NCI-H510A treated with DMSO at 0.1 percent for 48 hours (cell line): ENCODE measurements at regions not wholly inside any gene's neighbourhood (a gene's known extent, or its start where the extent isn't known, plus 50 kb on each side); places are given as distances from the start of the nearest gene placed in this dataset.
"Not testable (repeated sequence)": the region's sequence is repeated elsewhere in the genome, so short reads cannot be mapped to it uniquely, and the experiment has no call there.

Experiments used
- DNase-seq: peaks from one replicate; lab custom pipeline; 2025; lab: John Stamatoyannopoulos, UW

DNA sequence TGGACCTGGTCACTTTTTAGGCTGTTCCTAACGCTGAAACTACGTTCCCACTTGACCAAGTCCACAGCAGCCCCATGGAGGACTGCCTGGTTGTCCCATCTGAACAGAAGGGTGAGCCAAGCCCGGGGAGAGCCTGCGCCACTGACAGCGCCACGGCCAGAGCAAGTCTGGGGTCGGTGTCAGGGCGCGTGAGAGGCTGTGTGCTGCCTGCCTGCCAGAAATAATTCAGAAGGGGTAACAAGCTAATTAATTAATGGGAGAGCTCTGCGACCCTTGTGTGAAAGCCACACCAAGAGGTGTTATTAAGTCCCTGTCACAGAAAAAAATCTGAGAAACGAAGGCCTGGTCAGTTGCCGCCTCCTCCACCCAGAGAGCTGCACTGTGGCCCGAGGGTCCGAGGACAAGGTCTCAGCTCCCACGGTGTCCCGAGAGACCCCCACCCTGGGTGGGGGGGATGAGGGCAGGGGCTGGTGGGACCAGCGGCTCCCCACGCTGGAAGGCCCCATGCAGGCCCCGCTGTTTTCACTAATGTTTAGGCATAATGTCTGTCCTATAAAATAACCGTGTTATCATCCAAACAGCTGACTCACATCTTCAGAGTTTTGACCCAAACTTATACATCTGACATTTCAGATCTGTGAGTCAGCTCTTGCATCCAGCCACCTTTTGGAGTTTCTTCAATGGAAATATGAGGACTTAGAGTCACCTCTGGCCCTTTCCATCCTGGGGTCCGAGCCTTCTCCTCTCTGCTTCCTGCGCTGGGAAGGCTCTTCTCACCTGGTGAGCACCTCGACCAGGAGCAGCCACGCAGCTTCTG, 58.5 kb downstream of the DLL1 start:
- no peak for DNase-seq

DNA sequence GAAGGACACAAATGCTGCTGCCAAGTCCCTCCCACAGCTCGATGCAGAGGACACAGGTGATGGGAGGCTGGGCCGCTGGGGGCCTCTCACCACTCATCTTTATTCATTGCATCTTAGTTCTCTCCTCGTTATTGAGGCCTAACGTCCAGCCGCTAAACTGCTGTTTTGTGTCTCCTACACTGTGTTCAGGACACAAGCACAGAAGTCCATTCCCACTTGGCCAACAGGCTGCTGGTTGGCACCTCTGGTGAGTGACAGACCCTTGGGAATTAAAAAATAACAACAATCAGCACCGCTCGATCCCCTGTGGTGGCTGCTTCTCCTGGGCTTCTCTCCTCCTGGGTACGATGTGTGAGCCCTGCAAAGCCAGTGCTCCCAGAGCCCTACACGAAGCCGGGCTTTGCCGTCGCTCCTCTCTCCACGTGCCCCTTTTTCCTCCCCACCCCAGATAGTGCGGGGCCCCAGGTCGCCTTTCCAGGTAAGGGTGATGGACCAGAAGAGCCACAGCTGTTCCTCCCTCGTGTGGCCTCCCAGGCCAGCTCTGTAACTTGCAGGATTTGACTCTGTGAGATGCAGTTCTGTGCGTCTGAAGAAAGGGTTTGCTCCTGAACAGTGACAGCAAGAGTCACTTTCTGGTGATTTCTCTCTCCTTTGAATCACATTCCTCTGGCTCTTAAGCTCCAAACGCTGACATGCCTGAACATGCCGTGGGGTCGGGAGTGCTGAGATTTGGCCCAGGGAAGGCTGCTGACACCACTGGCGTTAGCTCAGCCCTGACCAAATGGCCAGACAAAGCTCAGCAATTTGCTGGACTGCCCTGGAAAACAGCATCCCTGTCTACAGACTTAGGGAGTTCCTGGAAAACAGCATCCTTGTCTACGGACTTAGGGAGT, 59.3 kb downstream of the DLL1 start:
- peak; percentile 6 for DNase-seq

DNA sequence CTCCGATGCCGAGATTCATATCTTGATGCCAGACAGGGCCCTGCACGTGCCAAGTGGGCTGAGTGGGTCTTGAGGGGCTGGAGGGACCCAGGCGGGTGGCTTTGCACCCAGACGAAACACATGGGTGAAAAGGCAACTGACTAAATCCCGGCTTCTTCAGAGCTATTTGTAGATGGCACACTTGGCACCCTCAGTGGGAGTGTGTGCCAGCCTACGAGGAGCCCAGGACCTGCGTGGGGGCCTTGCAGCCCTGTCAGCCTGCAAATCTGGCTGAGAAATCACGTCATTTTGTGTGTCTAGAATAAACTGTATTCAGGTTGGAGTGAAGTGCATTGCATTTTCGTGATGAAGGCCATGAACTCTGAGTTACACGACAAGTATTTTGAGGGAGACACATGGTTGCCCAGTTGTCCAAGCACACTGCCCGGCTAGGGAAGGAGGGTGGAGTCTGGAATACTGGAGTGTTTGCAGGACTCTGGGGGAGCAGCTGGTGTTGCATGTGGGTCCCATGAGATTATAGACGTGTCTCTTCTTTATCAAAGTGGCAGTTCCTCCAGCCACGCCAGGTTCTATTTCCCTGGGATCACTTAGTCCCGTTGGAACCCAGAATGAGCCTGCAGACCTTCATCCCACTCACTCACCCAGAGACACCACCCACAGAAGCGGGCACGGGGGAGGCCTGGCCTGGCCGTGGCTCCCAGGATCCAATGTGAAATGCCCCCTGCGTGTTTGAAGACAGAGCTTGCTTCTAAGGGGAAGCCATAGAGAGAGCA, 60.2 kb downstream of the DLL1 start:
- DNase-seq, result no peak

DNA sequence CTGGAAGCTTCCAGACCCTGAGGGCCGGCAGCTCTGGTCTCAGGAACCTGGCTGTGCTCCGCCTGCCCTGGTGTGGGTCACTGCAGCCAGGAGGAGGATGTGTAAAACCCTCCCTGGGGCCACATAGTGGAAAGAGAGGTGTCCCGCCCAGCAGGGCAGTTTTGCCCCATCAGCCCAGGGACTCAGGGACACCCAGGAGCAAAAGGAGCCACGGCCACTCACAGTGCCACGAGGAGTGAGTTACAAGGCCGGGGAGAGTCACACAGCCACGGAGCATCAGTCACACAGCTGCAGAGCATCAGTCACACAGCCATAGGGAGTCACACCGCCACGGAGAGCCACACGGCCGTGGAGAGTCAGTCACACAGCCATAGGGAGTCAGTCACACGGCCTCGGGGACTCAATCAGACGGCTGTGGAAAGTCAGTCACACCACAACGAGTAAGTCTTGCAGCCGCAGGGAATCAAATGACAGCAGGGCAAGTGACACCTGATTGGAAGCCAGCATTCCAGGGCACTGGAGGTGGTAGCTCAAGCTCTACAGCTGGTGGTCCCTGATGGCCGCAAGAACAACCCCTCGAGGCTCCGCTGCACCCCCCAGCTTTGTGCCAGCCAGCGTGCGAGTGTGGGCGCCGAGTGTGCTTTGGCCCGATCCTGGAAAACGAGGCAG, 60.9 kb downstream of the DLL1 start:
- no peak for DNase-seq

DNA sequence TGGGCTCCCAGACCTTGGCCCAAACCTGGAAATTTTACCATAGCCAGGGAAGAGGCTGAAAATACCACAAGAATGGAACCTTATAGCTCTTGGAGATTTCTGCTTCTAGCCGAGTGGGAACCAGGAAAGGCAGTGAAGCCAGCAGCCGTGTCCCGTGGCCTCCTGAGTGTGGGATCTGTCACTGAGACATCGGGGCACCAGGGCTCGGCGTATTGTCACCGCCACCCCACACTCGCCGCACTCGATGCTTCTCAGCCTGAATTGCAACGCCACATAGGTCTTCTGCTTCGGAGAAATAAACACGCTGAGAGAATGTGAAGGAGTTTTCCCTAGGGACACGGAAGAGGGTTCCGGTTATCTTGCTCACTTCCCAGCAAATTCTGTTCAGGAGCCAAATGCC, 61.5 kb downstream of the DLL1 start:
- no peak for DNase-seq

DNA sequence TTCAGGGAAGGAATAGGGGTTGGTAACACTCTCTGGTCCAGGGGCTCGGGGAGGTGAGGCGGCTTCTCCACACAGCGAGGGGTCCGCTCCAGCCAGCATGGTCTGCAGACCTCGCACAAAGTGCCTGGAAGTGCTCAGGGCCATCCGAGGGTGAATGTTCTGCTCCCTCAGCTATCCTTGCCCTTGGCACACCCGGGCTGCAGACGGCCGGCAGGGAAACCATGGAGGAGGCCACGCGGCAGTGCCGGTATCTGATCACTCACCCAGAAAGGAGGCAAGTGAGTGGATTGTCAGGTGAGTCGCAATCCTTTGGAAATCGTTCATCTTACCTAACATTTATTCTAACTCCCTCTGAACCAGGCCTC, 62.0 kb downstream of the DLL1 start:
- no peak for DNase-seq

DNA sequence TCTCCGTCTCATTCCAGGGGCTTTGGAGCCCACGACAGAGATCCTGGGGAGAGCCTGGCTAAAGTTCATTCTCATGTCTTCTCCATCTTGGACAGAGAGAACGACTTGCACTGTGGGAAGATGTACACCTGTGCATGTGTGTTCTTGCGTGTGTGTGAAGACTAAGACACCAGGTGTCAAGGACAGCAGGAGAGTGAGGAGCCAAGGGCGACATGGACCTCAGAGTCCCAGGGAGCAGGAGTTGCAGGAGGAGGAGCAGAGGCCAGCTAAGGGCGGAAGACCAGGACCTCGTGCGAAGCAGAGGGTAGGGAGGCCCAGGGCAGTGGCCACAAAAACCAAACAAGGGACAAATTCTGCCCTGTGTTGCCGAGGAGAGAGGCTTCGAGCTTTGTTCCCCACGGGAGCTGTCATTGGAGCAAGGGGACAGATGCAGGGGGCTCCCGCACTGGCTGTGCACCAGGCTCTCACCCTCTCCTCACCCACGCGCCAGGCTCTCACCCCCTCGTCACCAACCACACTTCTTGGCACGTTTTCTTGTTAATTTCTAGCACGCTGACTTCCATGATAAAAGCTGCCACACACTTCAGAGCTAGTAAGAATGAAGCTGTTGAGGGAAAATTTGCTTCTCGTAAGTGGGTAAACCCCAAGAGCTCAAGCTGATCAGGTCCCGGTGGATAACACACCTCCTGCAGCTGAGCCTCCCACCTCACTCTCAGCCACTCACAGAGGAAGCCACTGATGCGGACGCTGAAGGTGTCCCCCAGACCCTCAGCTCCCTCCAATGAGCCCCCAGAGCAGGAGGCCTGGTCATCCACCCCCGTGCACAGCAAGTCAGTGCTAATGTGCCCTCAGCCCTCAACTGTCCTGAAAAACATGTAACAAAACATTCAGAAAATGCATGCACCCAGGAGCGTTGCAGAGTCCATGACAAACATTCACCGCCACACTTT, 62.6 kb downstream of the DLL1 start:
- DNase-seq, result no peak

DNA sequence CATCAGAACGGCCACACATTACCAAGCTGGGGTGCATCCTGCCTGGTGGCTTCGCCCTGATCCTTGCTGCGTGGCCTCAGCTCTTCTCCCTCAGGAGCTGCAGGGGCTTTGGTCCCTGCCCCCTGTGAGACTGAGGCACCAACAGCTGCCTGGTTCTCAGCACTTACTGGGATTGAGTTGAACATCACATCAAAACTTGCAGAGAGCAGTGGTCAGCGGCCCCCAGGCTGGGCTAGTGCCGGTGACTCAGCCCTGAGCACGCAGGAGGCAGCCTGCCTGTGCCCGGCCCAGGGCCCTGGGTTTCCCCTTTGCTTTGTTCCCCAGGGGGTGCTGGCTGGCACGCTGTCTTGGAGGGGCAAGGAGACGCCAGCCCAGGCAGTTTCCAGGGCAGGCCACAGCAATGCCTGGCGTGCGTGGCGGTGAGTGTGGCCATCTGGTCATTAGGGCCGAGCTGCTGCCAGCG, 63.3 kb downstream of the DLL1 start:
- no peak for DNase-seq

DNA sequence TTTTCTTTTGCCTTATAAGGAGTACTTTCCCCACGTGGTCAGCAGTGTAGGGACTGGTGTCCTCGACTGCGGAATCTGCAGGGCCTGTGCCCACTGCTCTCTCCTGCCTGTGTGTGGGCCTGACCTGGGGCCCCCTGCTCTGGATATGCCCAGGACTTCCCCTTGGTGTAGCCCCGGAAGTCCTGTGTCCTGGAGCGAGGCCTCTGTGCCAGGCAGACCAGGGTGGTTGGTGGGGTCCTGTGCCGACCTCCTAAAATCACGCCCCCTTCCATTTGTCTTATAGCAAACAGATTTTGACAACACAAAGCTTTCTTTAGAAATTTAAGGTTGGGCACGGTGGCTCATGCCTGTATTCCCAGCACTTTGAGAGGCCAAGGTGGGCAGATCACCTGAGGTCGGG, 64.2 kb downstream of the DLL1 start:
- no peak for DNase-seq

DNA sequence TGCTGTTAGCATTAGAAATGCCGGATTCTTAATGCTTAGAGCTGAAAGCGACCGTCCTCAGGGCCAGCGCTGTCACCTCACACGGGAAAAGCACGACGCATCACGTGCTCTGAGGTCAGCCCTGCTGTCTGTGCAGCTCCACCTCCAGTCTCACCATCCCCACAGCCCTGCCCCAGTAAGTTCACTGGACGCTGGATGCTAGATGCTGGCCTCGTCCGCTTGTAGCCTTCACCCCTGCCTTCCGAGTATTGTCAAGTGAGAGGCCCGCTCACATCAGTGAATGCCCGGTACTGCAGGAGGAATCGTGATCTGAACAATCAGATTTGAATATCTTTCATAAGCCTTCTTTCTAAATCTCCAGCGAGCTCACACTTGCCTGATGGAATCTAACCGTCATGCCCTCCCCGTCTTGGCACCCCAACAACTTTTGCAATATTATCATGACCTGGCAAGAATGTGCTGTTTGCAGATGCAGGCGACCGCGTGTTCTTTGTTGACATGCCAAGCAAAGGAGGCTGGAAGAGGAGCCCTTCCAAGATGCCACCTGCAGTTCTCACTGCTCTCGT, 64.9 kb downstream of the DLL1 start:
- DNase-seq, result no peak

DNA sequence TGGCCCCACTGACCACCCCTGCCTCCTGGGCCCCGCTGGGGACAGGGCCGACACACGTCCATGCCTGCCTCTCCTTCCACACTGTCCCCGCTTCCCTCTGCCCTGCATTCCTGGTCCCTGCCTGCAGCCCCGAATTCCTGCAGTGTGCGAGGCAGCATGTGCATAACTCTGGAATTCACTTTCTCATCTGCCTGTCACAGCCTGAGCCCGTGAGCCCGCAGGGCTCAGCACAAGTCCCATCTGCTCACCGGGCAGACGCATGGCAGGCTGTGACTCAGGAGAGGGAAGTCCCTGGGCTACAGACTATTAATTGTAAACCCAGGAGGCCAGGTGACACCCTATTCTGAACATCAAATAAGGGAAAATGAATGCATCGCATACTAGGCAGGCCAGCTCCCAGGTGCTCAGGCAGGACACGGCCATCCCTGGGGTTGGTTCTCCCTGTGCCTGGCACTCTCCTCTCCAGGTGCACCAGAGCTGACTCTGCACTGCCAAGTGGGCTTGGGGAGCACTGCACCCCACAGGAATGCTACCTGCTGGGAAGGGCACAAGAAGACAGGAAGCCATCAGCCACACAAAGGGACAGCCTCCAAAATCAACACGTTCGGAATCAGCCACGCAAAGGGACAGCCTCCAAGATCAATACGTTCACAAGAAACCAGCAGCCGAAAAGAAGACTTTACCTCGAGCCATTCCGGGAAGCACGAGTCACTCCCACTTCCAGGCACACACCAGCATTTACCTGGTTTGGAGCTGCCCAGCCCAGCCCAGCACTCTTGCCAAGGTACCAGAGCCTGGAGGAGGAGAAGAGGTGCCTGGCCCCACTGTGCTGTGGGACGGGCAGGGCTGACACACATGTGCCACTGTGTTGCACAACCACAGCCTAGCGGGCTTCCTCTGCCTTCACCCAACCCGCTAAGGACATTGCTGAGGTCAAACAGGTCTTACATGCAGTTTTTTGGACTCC, 65.9 kb downstream of the DLL1 start:
- peak; percentile 31 for DNase-seq

DNA sequence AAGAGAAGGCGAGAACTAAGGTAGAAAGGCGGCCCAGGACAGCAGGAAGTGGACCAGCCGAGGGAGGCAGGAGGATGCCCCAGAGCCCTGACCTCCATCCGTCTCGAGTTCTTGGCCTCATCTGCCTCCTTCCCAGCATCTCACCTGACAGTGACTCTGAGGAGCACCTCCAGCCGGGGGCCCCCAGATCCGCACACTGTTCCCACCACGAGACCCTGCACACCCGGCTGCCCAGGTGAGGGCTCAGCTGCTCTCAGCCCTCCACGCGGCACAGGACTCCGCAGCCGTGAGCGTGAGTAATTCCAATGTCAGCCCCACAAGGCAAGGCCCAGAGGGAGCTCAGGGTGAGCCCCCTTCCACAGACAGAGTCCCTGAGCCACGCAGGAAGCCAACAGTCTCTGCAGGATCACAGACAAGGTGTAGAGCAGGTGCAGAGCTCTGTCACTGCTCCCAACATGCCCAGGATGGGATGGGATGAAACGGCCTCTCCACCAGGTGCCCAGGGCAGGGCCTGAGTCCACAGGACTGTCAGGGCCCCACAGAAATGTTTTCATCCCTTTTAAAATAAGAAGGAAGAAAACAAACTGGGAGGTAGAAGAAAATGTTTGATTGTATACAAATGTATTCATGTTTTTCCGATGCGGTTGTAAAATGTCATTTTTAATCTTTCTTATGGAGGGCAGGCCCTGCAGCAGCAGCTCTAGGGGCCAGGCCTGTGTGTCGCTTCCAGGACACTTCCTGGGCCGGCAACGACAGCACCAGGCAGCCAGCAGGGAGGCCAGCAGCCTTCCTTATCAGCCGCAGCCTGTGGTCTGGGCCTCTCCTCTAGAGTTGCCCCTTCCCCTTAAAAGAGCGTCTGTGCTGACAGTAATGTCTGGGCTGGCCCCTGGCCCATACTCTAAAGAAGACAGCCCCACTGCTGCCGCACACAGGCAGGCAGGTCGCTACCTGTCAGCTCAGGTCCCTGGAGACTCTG, 66.9 kb downstream of the DLL1 start:
- no peak for DNase-seq

DNA sequence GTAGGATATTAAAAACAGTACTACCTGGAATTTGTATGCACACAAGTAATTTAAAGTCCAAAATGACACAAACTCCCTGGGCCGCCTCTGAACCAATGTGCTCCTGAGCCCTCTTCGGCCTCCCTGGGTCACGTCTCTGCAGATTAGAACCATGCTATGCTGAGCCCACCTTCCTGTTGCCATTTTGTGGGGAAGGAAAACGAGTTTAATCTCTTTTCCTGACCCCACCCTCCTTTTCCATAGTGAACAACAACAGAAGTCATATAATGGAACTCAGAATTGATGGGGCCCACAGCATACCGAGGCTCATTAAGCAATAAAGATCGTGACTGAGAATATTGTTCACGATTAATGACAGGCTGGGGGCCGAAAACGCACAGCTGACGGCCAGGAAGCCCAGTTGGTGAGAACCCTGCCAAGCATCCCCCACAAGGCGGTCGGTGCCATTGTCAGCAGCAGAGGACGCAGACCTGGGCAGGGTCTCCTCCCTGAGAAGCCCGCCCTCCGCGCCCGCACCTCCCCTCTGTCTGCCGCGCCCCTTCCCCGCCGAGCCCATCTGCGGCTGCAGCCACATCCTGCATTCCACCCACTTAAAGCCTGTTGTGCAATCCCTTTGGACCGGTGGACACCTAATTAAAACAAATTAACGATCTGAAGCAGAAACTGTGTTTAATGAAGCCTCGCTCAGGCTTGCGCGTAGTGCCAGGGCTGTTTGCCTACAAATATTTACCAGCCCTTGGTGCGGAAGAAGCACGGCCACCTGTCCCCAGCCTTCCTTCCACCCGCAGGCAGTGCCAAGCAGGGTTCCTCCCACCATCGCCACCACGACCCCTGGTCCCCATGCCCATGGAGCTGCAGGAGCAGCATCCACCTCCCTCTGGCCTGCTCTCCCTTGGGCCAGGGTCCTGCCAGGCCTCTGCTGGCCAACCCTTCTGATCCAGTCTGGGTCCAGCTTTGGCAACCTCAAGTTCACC, 68.1 kb downstream of the DLL1 start:
- peak; percentile 62 for DNase-seq

DNA sequence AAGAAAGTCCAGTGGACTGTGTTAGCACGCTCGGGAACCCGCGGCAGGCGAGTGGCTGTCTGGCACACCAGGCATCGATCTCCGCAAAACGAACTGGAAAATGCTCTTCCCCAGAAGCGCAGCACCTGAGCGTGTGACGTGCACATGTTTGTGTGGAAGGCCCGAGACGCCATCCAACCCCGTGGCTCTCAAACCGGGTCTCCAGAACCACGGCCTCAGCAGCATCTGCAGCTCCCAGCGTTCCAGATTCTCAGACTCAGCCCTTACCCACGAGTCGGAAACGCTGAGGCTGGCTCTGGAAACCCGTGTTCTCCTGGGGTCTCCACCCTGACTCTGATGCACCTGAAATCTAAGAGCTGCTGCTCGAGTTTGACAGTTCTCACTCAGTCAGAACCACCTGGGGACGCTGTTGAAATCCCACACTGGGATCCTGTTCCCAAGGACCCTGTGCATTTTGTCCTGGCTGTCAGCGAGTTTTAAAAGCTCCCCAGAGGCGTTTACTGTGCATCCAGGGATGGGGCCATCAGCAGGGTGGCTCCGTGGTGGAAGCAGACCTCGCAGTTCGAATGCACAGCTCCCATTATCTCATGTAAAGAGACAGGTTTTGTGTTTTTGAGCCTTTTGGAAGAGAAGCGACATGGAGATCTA, 69.0 kb downstream of the DLL1 start:
- DNase-seq, result no peak

DNA sequence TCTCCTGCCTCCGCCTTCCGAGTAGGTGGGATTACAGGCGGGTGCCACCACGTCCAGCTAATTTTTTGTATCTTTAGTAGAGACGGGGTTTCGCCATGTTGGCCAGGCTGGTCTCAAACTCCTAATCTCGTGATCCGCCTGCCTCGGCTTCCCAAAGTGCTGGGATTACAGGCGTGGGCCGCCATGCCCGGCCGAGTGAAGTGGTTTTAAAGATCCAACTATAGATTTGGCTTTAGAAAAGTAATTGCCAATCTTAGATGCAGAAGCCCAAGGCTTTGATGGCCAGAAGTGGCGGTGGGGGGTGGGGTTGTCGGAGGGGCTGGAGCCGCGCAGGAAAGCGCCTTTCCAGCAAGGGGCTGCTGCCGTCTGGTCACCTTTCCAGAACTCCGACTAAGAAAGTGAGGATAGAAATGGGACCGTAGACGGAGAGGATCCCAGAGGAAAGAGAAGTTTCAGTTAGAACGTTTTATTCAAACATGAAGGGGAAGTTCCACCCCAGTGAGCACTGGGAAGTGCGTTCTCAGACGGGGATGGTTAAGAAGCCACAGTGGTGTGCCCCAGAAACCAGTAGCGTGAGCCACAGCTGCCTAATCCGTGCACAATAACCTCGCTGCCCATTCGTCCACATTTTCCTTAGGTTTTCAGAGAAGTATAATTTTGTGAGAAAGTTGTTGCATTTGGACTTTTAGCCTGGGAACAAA, 69.7 kb downstream of the DLL1 start:
- no peak for DNase-seq

DNA sequence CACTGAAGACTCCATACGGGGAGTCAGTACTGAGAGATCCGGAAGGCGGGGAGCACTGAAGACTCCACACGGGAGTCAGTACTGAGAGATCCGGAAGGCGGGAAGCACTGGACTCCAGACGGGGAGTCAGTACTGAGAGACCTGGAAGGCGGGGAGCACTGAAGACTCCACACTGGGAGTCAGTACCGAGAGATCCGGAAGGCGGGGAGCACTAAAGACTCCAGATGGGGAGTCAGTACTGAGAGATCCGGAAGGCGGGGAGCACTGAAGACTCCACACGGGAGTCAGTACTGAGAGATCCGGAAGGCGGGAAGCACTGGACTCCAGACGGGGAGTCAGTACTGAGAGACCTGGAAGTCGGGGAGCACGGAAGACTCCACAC, 77.2 kb downstream of the DLL1 start:
- DNase-seq, result not testable (repeated sequence)
